ENCODE measurements at regions not wholly inside any gene's neighbourhood (a gene's known extent, or its start where the extent isn't known, plus 50 kb on each side); places are given as distances from the start of the nearest gene placed in this dataset.

- DNase-seq (no peak), ATAC-seq (no peak)
- Mint-ChIP-seq H3K27ac (no peak overlapping the region), H3K4me1 (no peaks in the 10 kb centered on the region), H3K9me3 (no peaks in the 10 kb centered on the region), H3K27me3 (no peaks in the 10 kb centered on the region), H3K36me3 (ENCODE audit: low read depth) (no peaks in the 10 kb centered on the region), H3K4me3 (no peak overlapping the region)
Measured at GRCh38 chr9:86767373-86767772, 179.9 kb downstream of the GAS1 start.

- no peaks in the 10 kb centered on the region for H3K9me3 Mint-ChIP-seq
- H3K4me1 Mint-ChIP-seq = no peaks in the 10 kb centered on the region
Measured at GRCh38 chr9:86766912-86767311, 180.4 kb downstream of the GAS1 start.

GRCh38 chr9:86766511-86766910 lies 180.8 kb downstream of the GAS1 start:
- Mint-ChIP-seq H3K27me3 (no peaks in the 10 kb centered on the region), H3K4me3 (no peak overlapping the region), H3K4me1 (no peaks in the 10 kb centered on the region), H3K36me3 (ENCODE audit: low read depth) (no peaks in the 10 kb centered on the region), H3K9me3 (no peaks in the 10 kb centered on the region), H3K27ac (no peak overlapping the region)
- DNase-seq (no peak), ATAC-seq (no peak)

More at GRCh38 chr9:86766912-86767311, 180.4 kb downstream of the GAS1 start:
- Mint-ChIP-seq H3K27me3 (no peaks in the 10 kb centered on the region), H3K27ac (no peak overlapping the region), H3K4me3 (no peak overlapping the region), H3K36me3 (ENCODE audit: low read depth) (no peaks in the 10 kb centered on the region)
- DNase-seq (no peak), ATAC-seq (no peak)

GRCh38 chr9:86765746-86766430 lies 181.4 kb downstream of the GAS1 start:
- Mint-ChIP-seq H3K9me3 (no peaks in the 10 kb centered on the region), H3K4me1 (no peaks in the 10 kb centered on the region), H3K36me3 (ENCODE audit: low read depth) (no peaks in the 10 kb centered on the region), H3K27ac (no peak overlapping the region), H3K4me3 (no peak overlapping the region), H3K27me3 (no peaks in the 10 kb centered on the region)
- ATAC-seq (no peak), DNase-seq (no peak)

GRCh38 chr9:86764671-86765343 lies 182.5 kb downstream of the GAS1 start:
- H3K27me3 Mint-ChIP-seq = no peaks in the 10 kb centered on the region
- DNase-seq = no peak

GRCh38 chr9:86764221-86764624 lies 183.1 kb downstream of the GAS1 start:
- H3K4me3 Mint-ChIP-seq = no peak overlapping the region
- H3K27ac Mint-ChIP-seq = no peak overlapping the region
- H3K9me3 Mint-ChIP-seq = peaks cover 4% of the 10 kb centered on the region
- H3K27me3 Mint-ChIP-seq = no peaks in the 10 kb centered on the region
- DNase-seq = no peak
- ATAC-seq = no peak
- H3K36me3 Mint-ChIP-seq (ENCODE audit: low read depth) = no peaks in the 10 kb centered on the region
- no peaks in the 10 kb centered on the region for H3K4me1 Mint-ChIP-seq

More at GRCh38 chr9:86764671-86765343, 182.5 kb downstream of the GAS1 start:
- Mint-ChIP-seq H3K36me3 (ENCODE audit: low read depth) (no peaks in the 10 kb centered on the region), H3K4me3 (no peak overlapping the region), H3K27ac (no peak overlapping the region), H3K4me1 (no peaks in the 10 kb centered on the region), H3K9me3 (peaks cover 3% of the 10 kb centered on the region)
- no peak for ATAC-seq

- Mint-ChIP-seq H3K27ac (no peak overlapping the region), H3K36me3 (ENCODE audit: low read depth) (no peaks in the 10 kb centered on the region), H3K4me1 (no peaks in the 10 kb centered on the region), H3K27me3 (no peaks in the 10 kb centered on the region), H3K9me3 (peaks cover 4% of the 10 kb centered on the region), H3K4me3 (no peak overlapping the region)
- ATAC-seq (no peak), DNase-seq (no peak)
Measured at GRCh38 chr9:86763791-86764190, 183.5 kb downstream of the GAS1 start.

- H3K27ac Mint-ChIP-seq = no peak overlapping the region
- no peak for DNase-seq
Measured at GRCh38 chr9:86757382-86757720, 190.0 kb downstream of the GAS1 start.

GRCh38 chr9:86756576-86757381 lies 190.5 kb downstream of the GAS1 start:
- Mint-ChIP-seq H3K9me3 (peaks cover 4% of the 10 kb centered on the region), H3K4me1 (no peaks in the 10 kb centered on the region), H3K36me3 (ENCODE audit: low read depth) (no peaks in the 10 kb centered on the region), H3K4me3 (no peak overlapping the region), H3K27ac (no peak overlapping the region), H3K27me3 (peaks cover 2% of the 10 kb centered on the region)
- ATAC-seq = no peak
- no peak for DNase-seq

More at GRCh38 chr9:86757382-86757720, 190.0 kb downstream of the GAS1 start:
- Mint-ChIP-seq H3K9me3 (peaks cover 4% of the 10 kb centered on the region), H3K4me1 (no peaks in the 10 kb centered on the region), H3K27me3 (peaks cover 2% of the 10 kb centered on the region), H3K36me3 (ENCODE audit: low read depth) (no peaks in the 10 kb centered on the region), H3K4me3 (no peak overlapping the region)
- ATAC-seq = no peak

GRCh38 chr9:86755561-86755941 lies 191.8 kb downstream of the GAS1 start:
- Mint-ChIP-seq H3K4me1 (no peaks in the 10 kb centered on the region), H3K36me3 (ENCODE audit: low read depth) (no peaks in the 10 kb centered on the region), H3K9me3 (peaks cover 4% of the 10 kb centered on the region), H3K27me3 (peaks cover 5% of the 10 kb centered on the region), H3K27ac (no peak overlapping the region), H3K4me3 (no peak overlapping the region)
- DNase-seq (no peak), ATAC-seq (no peak)

GRCh38 chr9:86754581-86755560 lies 192.4 kb downstream of the GAS1 start:
- no peak for DNase-seq
- no peaks in the 10 kb centered on the region for H3K36me3 Mint-ChIP-seq (ENCODE audit: low read depth)

GRCh38 chr9:86753836-86754235 lies 193.5 kb downstream of the GAS1 start:
- no peaks in the 10 kb centered on the region for H3K36me3 Mint-ChIP-seq (ENCODE audit: low read depth)
- no peak overlapping the region for H3K27ac Mint-ChIP-seq
- peaks cover 5% of the 10 kb centered on the region for H3K27me3 Mint-ChIP-seq
- H3K9me3 Mint-ChIP-seq = no peaks in the 10 kb centered on the region
- DNase-seq = no peak
- no peak for ATAC-seq
- no peaks in the 10 kb centered on the region for H3K4me1 Mint-ChIP-seq
- H3K4me3 Mint-ChIP-seq = no peak overlapping the region

More at GRCh38 chr9:86754581-86755560, 192.4 kb downstream of the GAS1 start:
- ATAC-seq = no peak
- Mint-ChIP-seq H3K4me3 (no peak overlapping the region), H3K27ac (no peak overlapping the region), H3K4me1 (no peaks in the 10 kb centered on the region), H3K9me3 (peaks cover under 1% of the 10 kb centered on the region), H3K27me3 (peaks cover 5% of the 10 kb centered on the region)

- Mint-ChIP-seq H3K27ac (no peak overlapping the region), H3K36me3 (ENCODE audit: low read depth) (no peaks in the 10 kb centered on the region), H3K4me1 (no peaks in the 10 kb centered on the region), H3K4me3 (no peak overlapping the region), H3K9me3 (no peaks in the 10 kb centered on the region), H3K27me3 (peaks cover 5% of the 10 kb centered on the region)
- DNase-seq (no peak), ATAC-seq (no peak)
Measured at GRCh38 chr9:86752733-86753132, 194.6 kb downstream of the GAS1 start.

- H3K27ac Mint-ChIP-seq = no peak overlapping the region
- no peak for DNase-seq
- no peak for ATAC-seq
- no peaks in the 10 kb centered on the region for H3K36me3 Mint-ChIP-seq (ENCODE audit: low read depth)
- peaks cover 3% of the 10 kb centered on the region for H3K27me3 Mint-ChIP-seq
- H3K4me1 Mint-ChIP-seq = no peaks in the 10 kb centered on the region
- H3K4me3 Mint-ChIP-seq = no peak overlapping the region
- H3K9me3 Mint-ChIP-seq = no peaks in the 10 kb centered on the region
Measured at GRCh38 chr9:86751956-86752355, 195.3 kb downstream of the GAS1 start.

Measured in activated naive CD8-positive, alpha-beta T cell treated with anti-CD3 and anti-CD28 coated beads, Interleukin-2, amount 50 U/mL, for 24 hours (primary cell).